ENCODE measurements at regions not wholly inside any gene's neighbourhood (a gene's known extent, or its start where the extent isn't known, plus 50 kb on each side); places are given as distances from the start of the nearest gene placed in this dataset.
"Not testable (repeated sequence)": the region's sequence is repeated elsewhere in the genome, so short reads cannot be mapped to it uniquely, and the experiment has no call there.

GRCh38 chr3:117868766-117869165 is 1159.2 kb downstream of the TUSC7 start:
- Mint-ChIP-seq H3K4me3 (no peak overlapping the region), H3K4me1 (no peaks in the 10 kb centered on the region), H3K27me3 (no peaks in the 10 kb centered on the region), H3K9me3 (no peaks in the 10 kb centered on the region), H3K36me3 (ENCODE audit: low read depth) (no peaks in the 10 kb centered on the region), H3K27ac (no peak overlapping the region)
- TF ChIP-seq CTCF (IDR thresholded peaks at IDR 0.05): no peak
- ChIA-PET POLR2A (no interaction called here), CTCF (no interaction called here)
- DNase-seq (no peak), ATAC-seq (ENCODE audit: low read depth) (no peak)
- intact Hi-C loops (cut with micrococcal nuclease): no loop called here

- peaks cover 4% of the 10 kb centered on the region for H3K9me3 Mint-ChIP-seq
- no peak for DNase-seq
- no peak for ATAC-seq (ENCODE audit: low read depth)
- no peaks in the 10 kb centered on the region for H3K27me3 Mint-ChIP-seq
- H3K36me3 Mint-ChIP-seq (ENCODE audit: low read depth): no peaks in the 10 kb centered on the region
- intact Hi-C loops (cut with micrococcal nuclease): no loop called here
- H3K4me1 Mint-ChIP-seq: no peaks in the 10 kb centered on the region
- no peak for TF ChIP-seq CTCF (IDR thresholded peaks at IDR 0.05)
- ChIA-PET POLR2A (no interaction called here), CTCF (no interaction called here)
- no peak overlapping the region for H3K27ac Mint-ChIP-seq
- no peak overlapping the region for H3K4me3 Mint-ChIP-seq
These were observed 1162.4 kb downstream of the TUSC7 start for GRCh38 chr3:117871934-117872333.

GRCh38 chr3:117872594-117873248 is 1161.9 kb downstream of the IGSF11 start:
- not testable (repeated sequence) for H3K9me3 Mint-ChIP-seq, H3K27me3 Mint-ChIP-seq

GRCh38 chr3:117873249-117873600 is 1161.4 kb downstream of the IGSF11 start:
- H3K27me3 Mint-ChIP-seq: no peaks in the 10 kb centered on the region
- ChIA-PET POLR2A (no interaction called here), CTCF (no interaction called here)
- intact Hi-C loops (cut with micrococcal nuclease): no loop called here
- no peaks in the 10 kb centered on the region for H3K4me1 Mint-ChIP-seq
- no peaks in the 10 kb centered on the region for H3K36me3 Mint-ChIP-seq (ENCODE audit: low read depth)
- H3K27ac Mint-ChIP-seq: no peak overlapping the region
- no peak for TF ChIP-seq CTCF (IDR thresholded peaks at IDR 0.05)
- H3K4me3 Mint-ChIP-seq: no peak overlapping the region
- DNase-seq (no peak), ATAC-seq (ENCODE audit: low read depth) (no peak)
- H3K9me3 Mint-ChIP-seq: peaks cover 4% of the 10 kb centered on the region

More at GRCh38 chr3:117872594-117873248, 1161.9 kb downstream of the IGSF11 start:
- POLR2A ChIA-PET; H3K4me3 Mint-ChIP-seq; H3K4me1 Mint-ChIP-seq; DNase-seq; intact Hi-C loops (cut with micrococcal nuclease); H3K27ac Mint-ChIP-seq; CTCF ChIA-PET; H3K36me3 Mint-ChIP-seq (ENCODE audit: low read depth); ATAC-seq (ENCODE audit: low read depth): not testable (repeated sequence)

GRCh38 chr3:117874028-117874690 is 1160.5 kb downstream of the IGSF11 start:
- H3K9me3 Mint-ChIP-seq: peaks cover 4% of the 10 kb centered on the region
- no peak overlapping the region for H3K27ac Mint-ChIP-seq
- H3K36me3 Mint-ChIP-seq (ENCODE audit: low read depth): no peaks in the 10 kb centered on the region
- no peak for DNase-seq
- TF ChIP-seq CTCF (IDR thresholded peaks at IDR 0.05): no peak
- ChIA-PET POLR2A (no interaction called here), CTCF (no interaction called here)
- no peak overlapping the region for H3K4me3 Mint-ChIP-seq
- H3K27me3 Mint-ChIP-seq: no peaks in the 10 kb centered on the region
- intact Hi-C loops (cut with micrococcal nuclease): no loop called here
- H3K4me1 Mint-ChIP-seq: no peaks in the 10 kb centered on the region
- no peak for ATAC-seq (ENCODE audit: low read depth)
